NB4 (cell line): ENCODE measurements at regions not wholly inside any gene's neighbourhood (a gene's known extent, or its start where the extent isn't known, plus 50 kb on each side); places are given as distances from the start of the nearest gene placed in this dataset.

Experiments
- DNase-seq: peaks from one replicate; pipeline ENCODE4 v3.0.0; 2010; ENCODE audit warnings: low read depth
- H3K4me3 ChIP-seq: one replicate; pipeline ENCODE4 v1.5.1; 2011; ENCODE audit warnings: mild to moderate bottlenecking, low read depth, low read length, moderate library complexity
- CTCF ChIP-seq: IDR thresholded peaks from one replicate; pipeline ENCODE4 v1.5.1; 2012; ENCODE audit warnings: low read depth, low read length
- MAX ChIP-seq: IDR thresholded peaks from 2 replicates; pipeline ENCODE4 v1.6.1; 2011; ENCODE audit warnings: low read depth, low read length
- MYC ChIP-seq: IDR thresholded peaks from 2 replicates; pipeline ENCODE4 v1.6.1; 2011; ENCODE audit warnings: low read depth, low read length
- POLR2A ChIP-seq: IDR thresholded peaks from 2 replicates; pipeline ENCODE4 v1.6.1; 2011; ENCODE audit warnings: mild to moderate bottlenecking; ENCODE audit not compliant: insufficient read length; ENCODE audit errors: extremely low read depth

GRCh38 chr1:98217601-98218000, 296.8 kb upstream of the DPYD start:
- H3K4me3 ChIP-seq: no peak overlapping the region
- TF ChIP-seq MYC: no peak
- TF ChIP-seq MAX: no peak
- TF ChIP-seq POLR2A: no peak
- TF ChIP-seq CTCF: no peak
- DNase-seq: no peak

GRCh38 chr1:98216304-98216703, 295.5 kb upstream of the DPYD start:
- no peak for DNase-seq
- no peak for TF ChIP-seq MYC
- TF ChIP-seq POLR2A: no peak
- no peak for TF ChIP-seq CTCF
- no peak for TF ChIP-seq MAX
- H3K4me3 ChIP-seq: no peak overlapping the region

GRCh38 chr1:98211271-98211845, 290.5 kb upstream of the DPYD start:
- no peak for TF ChIP-seq POLR2A
- no peak for TF ChIP-seq MAX
- H3K4me3 ChIP-seq: no peak overlapping the region
- DNase-seq: no peak

- TF ChIP-seq CTCF: no peak
- TF ChIP-seq POLR2A: no peak
- no peak for TF ChIP-seq MAX
- TF ChIP-seq MYC: no peak
- H3K4me3 ChIP-seq: no peak overlapping the region
- no peak for DNase-seq
These were observed 289.7 kb upstream of the DPYD start for GRCh38 chr1:98210563-98210962.

- no peak for DNase-seq
- TF ChIP-seq MAX: no peak
- TF ChIP-seq CTCF: no peak
- no peak for TF ChIP-seq POLR2A
- no peak for TF ChIP-seq MYC
- no peak overlapping the region for H3K4me3 ChIP-seq
These were observed 289.2 kb upstream of the DPYD start for GRCh38 chr1:98210064-98210463.

- no peak for TF ChIP-seq POLR2A
- no peak for TF ChIP-seq CTCF
- TF ChIP-seq MAX: no peak
- TF ChIP-seq MYC: no peak
- no peak overlapping the region for H3K4me3 ChIP-seq
- DNase-seq: no peak
These were observed 284.6 kb upstream of the DPYD start for GRCh38 chr1:98205291-98206017.
